HS-5 (cell line): ENCODE measurements at regions not wholly inside any gene's neighbourhood (a gene's known extent, or its start where the extent isn't known, plus 50 kb on each side); places are given as distances from the start of the nearest gene placed in this dataset.

Experiments used
- DNase-seq: peaks from one replicate; pipeline ENCODE4 v3.0.0-alpha.2; 2012; ENCODE audit warnings: low read depth

DNA sequence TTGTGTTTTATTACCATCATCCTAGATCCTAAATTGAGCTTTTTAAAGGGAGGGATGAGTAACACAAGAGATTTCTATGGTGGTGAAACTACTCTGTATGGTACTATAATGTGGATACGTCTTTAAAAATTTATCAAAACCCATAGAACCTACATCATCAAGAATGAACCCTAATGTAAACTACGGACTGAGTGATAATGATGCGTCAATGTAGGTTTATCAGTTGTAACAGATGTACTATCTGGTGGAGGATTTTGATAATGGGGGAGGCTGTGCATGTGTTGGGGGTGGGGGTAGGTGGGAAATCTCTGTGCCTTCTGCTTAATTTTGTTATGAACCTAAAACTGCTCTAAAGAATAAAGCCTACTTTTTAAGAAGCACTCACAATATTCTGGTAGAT is 724.1 kb upstream of the SOX9 start:
- DNase-seq = no peak

DNA sequence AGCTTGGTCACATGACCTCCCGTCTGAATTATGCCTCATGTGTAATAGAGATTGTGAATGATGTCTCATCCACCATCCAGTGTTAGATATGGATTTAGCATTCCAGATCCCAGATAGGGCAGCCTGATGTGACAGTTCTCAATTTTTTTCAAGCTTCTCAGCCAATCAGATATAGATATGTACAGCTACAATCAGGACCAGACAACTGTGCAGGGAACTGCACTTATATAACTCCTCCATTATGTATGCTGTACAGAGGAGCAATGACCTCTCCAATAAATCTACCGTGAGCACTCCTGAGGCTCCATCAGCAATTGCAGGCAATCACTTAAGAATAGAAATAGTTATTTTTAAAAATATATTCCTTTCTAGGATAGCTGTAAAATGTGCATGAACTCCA is 722.8 kb upstream of the SOX9 start:
- DNase-seq = no peak

DNA sequence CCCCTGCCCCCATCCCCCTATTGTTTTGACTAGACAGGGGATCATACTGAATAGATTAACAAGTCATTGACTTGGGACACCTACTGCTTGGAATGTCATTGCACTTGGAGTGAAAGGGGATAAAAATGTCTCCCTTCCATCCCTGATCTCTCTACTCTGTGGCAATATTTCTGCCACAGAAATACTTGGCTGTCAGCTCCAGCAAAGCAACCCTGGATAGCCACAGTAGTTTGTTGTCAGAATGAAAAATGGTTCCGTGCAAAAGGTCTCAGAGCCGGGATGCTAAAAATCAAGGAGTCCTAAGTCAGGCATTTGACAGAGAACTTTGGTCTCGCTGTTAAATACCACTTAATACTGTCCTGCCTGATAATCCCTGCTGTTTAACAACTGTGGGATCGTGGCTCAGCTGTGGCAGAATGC is 722.0 kb upstream of the SOX9 start:
- no peak for DNase-seq

DNA sequence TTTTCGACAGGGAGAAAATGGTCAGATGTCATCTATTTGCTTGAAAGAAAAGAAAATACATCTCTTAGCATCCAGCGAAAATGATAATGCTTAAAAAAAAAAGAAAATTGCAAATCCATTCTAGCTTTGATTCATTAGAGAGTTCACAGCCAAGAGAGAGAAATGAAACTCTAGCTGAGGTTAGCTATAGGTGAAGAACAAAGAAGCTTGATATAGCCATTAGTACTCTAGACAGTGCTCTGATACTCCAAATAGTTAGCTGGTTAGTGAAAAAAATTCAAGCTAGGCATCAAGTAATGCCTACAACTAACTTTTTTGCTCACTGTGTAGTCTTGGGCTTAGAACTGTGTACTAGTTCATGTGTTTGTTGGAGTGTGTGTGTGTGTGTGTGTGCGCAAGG is 721.6 kb upstream of the SOX9 start:
- DNase-seq = no peak

DNA sequence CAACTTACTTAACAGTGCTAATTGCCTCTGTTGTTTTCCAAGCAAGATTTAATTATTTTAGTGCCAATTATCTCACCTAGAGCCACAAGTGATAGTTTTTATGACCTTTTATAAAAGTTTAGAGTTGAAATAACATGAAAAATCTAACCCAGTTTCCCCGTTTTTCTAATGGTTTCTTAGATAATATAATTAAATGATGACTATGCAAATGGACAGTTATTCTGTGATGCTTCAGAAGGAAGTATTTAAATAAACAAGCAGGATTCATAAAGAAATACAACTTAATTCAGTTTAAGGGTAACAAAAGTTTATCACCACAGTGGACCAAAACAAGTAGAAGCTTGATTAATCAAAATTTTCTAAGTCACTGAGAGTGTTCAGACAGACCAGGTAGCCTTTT is 721.2 kb upstream of the SOX9 start:
- no peak for DNase-seq

DNA sequence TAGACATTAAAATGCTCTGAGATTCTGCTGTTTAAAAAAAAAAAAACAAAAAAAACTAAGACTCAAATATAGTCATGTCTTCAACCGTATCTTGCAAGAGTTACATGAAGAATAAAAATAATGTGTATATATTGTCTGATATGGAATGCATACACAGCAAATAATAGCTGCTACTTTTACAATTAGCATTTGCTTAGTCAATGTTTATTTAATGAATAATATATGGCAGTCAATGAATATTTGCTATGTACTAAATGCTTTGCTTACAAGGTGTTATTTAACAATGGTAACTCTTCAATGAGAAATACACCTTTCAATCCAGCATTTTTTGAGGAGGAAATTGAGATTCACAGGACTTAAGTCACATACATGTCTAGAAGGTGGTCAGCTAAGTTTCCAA is 718.8 kb upstream of the SOX9 start:
- DNase-seq = no peak

DNA sequence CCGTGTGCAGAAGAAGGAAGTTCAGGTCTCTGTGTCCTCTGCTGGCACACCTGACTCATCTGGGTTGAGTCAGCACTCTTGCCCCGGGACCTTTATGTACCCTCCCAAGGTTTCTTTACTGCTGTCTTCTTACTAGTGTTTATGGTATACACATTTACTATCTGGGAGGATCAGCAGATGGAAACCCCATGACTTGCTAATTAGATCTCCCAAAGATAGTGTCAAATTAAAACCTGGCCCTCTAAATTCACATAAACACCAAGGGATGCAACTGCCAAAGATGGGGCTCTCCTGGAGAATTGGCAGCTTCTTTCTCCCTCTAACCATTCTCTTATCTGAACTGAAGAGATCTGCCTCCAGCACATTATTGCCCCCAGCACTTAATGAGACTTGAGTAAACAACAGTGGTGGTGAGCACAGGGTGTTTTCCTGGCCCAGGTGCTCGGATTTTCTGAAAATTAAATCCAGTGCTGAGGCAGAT is 718.1 kb upstream of the SOX9 start:
- no peak for DNase-seq

DNA sequence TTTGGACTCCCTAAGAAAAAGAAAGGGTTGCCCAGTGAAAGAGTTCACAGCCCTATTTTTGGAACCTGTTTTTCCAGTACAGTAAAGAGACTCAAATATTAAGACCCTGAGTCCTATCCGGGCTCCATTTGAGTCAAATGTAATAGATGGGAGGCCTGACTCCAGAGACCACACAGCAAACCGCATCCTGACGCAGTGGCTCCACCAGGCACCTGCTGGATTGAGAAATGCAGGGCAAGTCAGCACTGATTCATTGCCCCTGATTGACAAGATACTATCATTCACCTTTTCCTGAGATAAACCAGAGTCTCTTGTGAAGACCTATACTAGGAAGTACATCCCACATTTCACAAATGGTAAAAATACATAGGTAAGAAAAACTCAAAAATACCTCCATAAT is 715.7 kb upstream of the SOX9 start:
- no peak for DNase-seq

DNA sequence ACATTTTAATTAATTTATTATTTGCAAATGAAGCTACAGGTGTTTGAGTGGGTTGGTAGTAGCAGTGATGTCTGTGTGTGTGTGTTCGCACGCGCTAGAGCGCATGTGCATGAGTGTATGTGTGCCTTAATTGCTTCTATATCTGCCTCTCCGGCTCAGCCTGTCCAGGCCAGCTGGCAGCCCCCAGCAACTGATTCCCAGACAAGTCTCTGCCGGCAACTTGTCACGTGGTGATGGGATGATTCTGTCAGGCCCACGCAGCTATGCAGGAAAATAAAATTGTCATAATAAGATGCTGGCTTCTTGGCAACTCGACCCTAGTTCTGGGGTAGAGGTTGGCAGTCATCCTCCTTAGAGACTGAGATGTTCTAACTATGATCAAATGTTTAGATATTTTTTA is 712.8 kb upstream of the SOX9 start:
- DNase-seq = no peak

DNA sequence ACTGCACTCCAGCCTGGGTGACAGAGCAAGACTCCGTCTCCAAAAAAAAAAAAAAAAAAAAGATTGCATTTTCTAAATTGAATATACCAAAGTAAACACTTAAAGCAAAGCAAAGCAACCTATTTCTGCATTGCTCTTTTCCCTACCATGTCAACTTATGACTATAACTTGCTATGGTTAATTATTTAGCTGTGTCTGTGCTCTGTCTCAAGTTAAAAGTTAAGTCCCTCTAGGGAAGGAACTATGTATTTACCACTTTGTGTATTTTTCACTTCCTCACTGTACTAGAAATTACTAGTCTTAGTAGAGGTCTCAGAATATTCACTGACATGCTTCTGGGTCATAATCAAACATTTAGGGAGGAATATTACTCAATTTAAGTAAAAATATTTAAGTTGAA is 711.7 kb upstream of the SOX9 start:
- no peak for DNase-seq

DNA sequence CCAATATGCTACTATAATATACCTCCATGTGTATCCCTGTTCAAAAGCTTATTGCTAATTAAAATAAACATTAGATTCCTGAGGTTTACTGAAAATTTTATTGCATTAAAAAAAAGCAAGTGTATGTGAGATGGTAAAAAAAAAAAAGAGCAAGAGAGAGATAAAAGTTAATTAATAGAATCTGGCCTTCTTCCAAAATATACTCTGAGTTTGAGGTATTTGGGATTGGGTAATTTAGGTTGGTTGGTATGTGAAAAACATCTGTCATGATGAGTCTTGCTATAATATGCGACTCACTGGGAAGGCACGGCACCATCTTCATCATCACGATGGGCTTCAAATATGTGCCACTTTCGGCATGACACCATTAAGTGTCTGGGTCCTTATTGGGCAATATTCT is 711.1 kb upstream of the SOX9 start:
- DNase-seq = peak; percentile 89

DNA sequence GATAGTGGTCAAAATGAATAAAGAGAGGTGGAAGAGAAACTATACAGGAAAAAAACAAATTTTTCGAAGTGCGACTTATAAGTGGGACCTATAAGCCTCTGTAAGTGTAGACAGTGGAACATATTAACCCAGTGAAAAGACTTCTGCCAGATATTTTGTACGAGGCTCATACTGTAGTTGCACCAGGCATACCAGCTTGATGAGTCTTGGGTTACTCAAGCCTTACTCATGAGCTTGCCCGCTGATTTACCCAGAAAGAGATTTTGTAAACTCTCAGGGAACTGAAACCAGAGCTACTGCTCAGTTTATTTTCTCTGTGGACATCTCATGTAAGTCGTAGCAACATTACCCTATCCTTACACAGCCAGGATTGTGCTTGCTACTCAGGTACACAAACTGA is 708.0 kb upstream of the SOX9 start:
- DNase-seq = peak; percentile 94

DNA sequence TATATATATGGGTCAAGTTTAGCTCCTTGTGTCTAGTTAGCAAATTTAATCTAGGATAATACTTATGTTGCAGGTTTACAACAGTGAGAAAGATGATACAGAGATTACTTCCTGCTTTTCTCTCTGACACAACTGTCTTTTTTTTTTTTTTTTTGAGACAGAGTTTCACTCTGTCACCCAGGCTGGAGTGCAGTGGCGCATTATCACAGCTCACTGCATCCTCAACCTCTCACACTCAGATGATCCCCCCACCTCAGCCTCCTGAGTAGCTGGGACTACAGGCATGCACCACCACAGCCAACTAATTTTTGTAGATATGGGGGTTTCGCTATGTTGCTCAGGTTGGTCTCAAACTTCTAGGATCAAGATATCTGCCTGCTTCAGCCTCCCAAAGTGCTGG is 706.9 kb upstream of the SOX9 start:
- no peak for DNase-seq

DNA sequence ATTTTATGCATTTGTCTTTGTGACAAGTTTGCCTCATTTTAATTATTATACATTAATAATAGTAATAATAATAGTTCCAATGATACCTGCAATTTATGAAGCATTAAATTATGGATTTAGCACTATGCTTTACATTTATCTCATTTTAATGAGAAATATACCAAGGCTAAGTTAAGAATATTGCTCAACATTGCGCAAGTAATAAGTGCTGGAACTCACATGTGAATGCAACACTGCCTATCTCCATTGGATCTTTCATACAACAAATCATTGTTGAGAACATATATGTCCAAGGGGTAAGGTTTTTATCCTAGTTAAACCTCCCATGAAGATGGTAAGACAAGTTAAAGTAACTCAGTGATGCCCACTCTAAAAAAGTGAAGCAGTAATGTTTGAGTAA is 703.7 kb upstream of the SOX9 start:
- DNase-seq = no peak

DNA sequence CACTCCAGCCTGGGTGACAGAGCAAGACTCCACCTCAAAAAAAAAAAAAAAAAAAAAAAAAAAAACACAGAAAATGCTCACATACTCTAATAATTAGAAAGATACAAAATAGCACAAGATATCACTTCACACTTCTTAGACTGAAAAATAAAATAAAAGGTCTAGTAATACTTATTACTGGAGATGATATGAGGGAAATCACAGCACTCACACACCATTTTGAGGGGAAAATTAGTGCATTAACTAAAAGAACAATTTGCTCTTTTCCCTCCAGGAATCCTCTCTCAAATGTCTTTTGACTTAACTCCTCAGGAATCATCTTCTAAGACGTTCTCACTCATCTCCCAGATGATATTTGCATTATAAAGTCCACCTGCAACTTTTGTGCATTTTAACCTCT is 697.9 kb upstream of the SOX9 start:
- DNase-seq = no peak

DNA sequence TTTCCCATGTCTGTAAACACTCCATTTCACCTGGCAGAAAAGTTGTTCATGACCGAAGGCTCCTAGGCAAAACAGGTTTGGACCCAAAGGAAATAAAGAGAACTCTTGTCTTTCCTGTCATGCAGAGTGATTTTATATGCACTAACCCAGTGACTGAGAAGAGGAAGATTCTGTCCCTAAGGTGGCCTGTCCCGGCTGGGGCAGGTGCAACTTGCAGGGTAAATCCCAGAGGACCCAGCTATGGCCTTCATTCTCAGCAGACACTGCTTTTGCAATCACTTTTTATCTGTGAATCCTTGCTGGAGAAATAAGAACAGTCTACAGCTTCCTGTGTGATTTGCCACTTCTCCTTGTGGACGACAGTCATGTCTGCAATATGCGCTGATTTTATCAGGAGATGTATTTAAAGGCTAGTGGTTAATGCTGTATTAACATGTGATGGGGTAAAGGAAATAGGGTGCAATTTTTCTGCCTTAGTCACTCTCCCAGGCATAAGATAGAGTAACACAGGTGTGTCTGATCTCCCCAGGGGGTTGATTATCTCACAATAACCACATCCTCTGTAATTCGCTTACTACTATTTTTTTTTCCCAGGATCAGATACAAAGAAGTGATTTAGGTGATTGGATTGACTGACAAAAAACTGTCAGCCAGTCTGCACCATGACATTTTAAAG is 696.8 kb upstream of the SOX9 start:
- DNase-seq = peak; percentile 61

DNA sequence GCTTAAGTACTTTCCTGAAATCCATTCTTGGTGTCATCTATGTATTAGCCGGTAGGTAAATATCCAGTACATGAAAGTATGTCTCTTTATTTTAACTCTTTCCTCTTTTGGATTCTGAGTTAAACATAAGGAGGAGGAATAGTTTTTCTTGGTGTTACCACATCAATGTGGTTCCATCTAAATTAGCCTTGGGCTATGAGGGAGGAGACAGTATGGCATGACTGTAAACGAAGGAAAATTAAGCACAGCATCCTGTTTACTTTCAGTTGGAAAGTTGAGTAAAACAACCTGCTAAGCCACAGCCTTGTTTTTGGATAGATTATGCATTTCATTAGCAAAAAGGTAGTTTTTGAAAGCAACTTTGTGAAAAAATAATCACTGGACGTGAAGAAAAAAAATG is 693.0 kb upstream of the SOX9 start:
- DNase-seq = no peak

DNA sequence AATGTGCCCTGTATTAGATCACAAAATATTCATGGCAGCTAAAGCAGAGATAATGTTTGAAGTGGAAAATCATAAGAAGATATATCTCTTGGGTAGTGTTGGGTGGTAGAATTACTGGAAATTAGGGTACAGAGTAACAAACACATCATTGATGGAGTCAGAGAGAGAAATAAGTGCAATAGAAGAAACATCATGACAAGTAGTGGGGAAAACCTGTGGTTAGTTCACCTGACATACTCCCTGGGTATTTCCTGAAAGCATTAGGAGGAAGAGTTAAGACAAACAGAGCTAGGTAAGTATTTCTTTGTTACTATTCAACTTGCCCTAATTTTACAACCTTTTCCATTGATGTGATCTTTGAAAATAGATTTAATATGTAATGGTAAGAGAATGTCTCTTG is 691.9 kb upstream of the SOX9 start:
- DNase-seq = no peak

DNA sequence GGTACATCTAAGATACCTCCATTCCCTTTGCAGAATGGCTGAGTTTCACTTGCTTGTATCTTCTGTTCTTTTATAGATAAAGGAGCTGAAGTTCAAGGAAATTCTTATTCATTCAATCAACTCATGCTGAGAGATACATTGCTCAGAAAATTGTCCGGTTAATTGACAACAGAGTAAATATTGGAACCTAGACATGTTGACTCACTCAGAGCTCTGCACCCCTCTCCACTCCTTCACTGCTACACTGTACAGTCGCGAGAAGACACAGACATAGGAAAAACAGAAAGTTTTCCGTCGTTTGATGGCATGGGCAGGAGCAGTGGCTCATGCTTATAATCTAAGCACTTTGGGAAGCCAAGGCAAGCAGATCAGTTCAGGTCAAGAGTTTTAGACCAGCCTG is 690.5 kb upstream of the SOX9 start:
- no peak for DNase-seq

DNA sequence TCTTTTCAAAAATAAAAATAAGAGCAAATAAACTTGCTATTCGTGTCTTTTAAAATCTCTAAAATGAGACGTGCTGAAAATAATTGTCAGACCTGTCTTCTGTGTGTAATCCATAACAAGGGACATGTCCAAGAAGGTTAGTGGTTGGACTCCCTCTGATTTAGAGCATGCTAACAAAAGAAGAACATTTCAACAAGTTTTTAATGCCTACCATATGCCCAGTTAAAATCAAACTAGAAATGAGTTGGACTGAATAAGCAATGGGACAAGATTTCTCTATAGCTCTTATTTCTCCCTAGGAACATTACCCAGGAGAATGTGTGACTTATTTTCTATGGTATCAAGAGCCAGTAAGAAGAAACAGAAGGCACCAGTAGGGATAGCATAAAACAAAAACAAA is 689.7 kb upstream of the SOX9 start:
- no peak for DNase-seq

DNA sequence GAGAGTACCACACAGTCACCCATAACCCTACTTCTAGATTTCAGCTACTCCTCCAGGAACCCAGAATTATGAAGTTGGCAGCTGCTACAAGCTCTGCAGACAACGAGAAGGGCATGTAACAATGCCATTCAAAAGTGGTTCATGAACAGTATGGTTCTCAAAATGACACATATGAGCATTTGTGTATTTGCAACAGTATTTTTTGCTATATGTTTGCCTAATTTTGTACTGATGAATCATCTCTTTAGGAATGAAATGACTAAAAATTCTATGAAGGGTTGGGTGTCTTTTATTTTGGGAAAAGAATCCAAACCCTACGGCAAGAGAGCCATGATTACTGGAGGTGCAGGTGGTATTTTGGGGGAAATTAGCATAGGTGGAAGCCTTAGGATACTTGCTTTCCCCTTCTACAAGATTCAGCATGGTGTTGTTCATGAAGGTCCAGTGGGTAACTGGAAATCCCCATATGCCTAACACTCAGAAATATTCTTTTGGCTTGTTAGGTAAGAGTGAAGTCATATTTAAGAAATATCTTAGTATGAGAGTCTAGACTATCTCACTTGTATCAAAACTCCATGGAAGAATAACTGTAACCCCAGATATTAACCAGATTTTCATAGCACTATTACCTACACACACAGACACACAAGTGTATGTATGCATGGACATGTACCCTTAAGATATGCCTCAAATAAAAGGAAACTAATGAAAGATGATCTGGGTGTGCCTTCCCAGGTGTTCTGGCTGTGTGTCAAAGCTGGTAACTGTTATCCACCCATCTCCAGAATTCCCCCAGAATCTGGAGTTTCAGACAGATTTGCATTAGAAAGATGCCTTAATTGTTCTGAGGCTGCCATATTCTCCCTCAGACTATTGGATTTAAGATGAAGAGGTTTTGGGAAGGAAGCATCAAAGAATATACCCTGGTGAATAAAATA is 688.2 kb upstream of the SOX9 start:
- no peak for DNase-seq

DNA sequence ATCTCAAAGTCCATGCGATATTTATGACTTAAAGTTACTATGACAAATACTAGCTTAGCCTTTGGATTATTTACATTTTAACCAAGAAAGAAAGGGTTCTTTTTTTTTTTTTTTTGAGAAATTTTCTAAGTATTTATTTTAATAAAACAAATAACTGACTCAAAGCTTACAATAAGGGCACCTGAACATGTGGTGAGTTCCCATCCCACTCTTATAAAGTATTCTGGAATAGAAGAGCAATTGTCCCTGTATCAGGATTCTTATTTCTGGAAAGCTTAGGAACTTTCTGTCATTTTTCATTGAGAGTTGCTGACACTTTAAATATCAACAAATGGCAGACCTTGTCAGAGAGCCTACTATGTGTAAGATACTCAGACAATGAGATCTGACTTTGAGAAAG is 686.1 kb upstream of the SOX9 start:
- DNase-seq = no peak

DNA sequence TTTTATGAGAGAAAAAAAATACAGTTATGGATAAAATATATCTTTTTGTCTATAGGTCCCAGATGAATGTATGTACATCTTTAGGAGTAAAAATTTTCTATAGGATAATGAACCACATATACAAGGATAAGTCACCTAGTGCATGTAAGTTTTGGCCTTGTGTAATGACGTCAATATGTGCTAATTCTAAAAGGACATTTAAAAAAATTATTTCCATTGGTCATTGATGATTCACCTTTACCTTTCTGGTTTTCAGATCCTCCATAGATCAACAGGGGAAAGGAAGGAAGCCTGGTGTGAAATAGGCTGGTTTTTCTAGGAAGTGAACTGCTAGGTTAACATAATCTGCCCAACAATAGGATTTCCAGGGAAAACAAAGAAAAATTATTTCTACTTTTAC is 684.3 kb upstream of the SOX9 start:
- DNase-seq = no peak

DNA sequence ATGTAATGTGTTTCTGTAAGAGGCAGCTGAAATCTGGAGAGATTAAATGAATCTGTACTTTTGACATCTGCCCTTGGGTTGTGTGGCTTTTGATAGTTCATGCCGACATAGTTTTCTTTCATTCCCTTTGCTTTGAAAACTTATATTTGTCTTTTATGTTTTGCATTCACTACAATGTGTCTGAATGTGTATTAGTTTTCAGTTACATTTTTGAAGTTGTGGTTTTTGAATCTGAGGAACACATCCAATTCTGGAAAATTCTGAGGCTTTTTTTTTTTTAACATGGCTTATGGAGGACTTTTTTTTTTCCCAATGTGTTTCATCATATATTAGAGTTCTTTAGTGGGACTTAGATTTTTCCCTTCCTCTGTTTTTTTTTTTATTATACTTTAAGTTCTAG is 683.7 kb upstream of the SOX9 start:
- no peak for DNase-seq
